ENCODE measurements at regions not wholly inside any gene's neighbourhood (a gene's known extent, or its start where the extent isn't known, plus 50 kb on each side); places are given as distances from the start of the nearest gene placed in this dataset.
"Not testable (repeated sequence)": the region's sequence is repeated elsewhere in the genome, so short reads cannot be mapped to it uniquely, and the experiment has no call there.

- DNase-seq: no peak
These were observed 560.3 kb upstream of the KLF4 start for GRCh38 chr9:108049671-108050494.

GRCh38 chr9:108049026-108049607 lies 559.5 kb upstream of the KLF4 start:
- peak; percentile 97 for DNase-seq

- DNase-seq: no peak
These were observed 558.9 kb upstream of the KLF4 start for GRCh38 chr9:108048406-108049025.

GRCh38 chr9:108047777-108048176 lies 558.2 kb upstream of the KLF4 start:
- DNase-seq: not testable (repeated sequence)

GRCh38 chr9:108047264-108047663 lies 557.7 kb upstream of the KLF4 start:
- DNase-seq: peak; percentile 62

- DNase-seq: no peak
These were observed 556.3 kb upstream of the KLF4 start for GRCh38 chr9:108045851-108046250.

GRCh38 chr9:108043585-108043984 lies 554.0 kb upstream of the KLF4 start:
- no peak for DNase-seq

- peak; percentile 83 for DNase-seq
These were observed 552.0 kb upstream of the KLF4 start for GRCh38 chr9:108041551-108041950.

GRCh38 chr9:108040783-108041182 lies 551.2 kb upstream of the KLF4 start:
- DNase-seq: peak; percentile 22

- peak; percentile 28 for DNase-seq
These were observed 549.9 kb upstream of the KLF4 start for GRCh38 chr9:108039493-108039892.

GRCh38 chr9:108039012-108039411 lies 549.4 kb upstream of the KLF4 start:
- no peak for DNase-seq

- DNase-seq: no peak
These were observed 545.9 kb upstream of the KLF4 start for GRCh38 chr9:108035487-108035886.

GRCh38 chr9:108033976-108034964 lies 544.7 kb upstream of the KLF4 start:
- DNase-seq: peak; percentile 69

- not testable (repeated sequence) for DNase-seq
These were observed 542.5 kb upstream of the KLF4 start for GRCh38 chr9:108032079-108032478.

- not testable (repeated sequence) for DNase-seq
These were observed 541.7 kb upstream of the KLF4 start for GRCh38 chr9:108031221-108031620.

GRCh38 chr9:108026718-108027117 lies 537.1 kb upstream of the KLF4 start:
- not testable (repeated sequence) for DNase-seq

GRCh38 chr9:108024604-108025003 lies 535.0 kb upstream of the KLF4 start:
- no peak for DNase-seq

- no peak for DNase-seq
These were observed 532.8 kb upstream of the KLF4 start for GRCh38 chr9:108022246-108022935.

- DNase-seq: no peak
These were observed 531.6 kb upstream of the KLF4 start for GRCh38 chr9:108021096-108021710.

- DNase-seq: no peak
These were observed 530.3 kb upstream of the KLF4 start for GRCh38 chr9:108019821-108020220.

- DNase-seq: no peak
These were observed 528.1 kb upstream of the KLF4 start for GRCh38 chr9:108017671-108018070.
